ENCODE measurements at regions not wholly inside any gene's neighbourhood (a gene's known extent, or its start where the extent isn't known, plus 50 kb on each side); places are given as distances from the start of the nearest gene placed in this dataset.

- Histone ChIP-seq H3K27me3 (ENCODE audit: insufficient read depth, poor library complexity, severe bottlenecking) (no peaks in the 10 kb centered on the region), H3K36me3 (ENCODE audit: low read depth) (no peaks in the 10 kb centered on the region), H3K4me3 (ENCODE audit: severe bottlenecking) (no peak overlapping the region), H3K4me1 (ENCODE audit: insufficient read depth, poor library complexity, severe bottlenecking) (peaks cover 23% of the 10 kb centered on the region), H3K27ac (ENCODE audit: poor library complexity, severe bottlenecking) (no peak overlapping the region), H3K9me3 (ENCODE audit: severe bottlenecking) (no peaks in the 10 kb centered on the region)
- TF ChIP-seq CTCF (IDR thresholded peaks at IDR 0.05; ENCODE audit: poor library complexity, severe bottlenecking): no peak
- ATAC-seq (ENCODE audit: low read depth): no peak
- no peak for DNase-seq (ENCODE audit: low spot score)
Measured at GRCh38 chr6:14739827-14740226, 506.0 kb upstream of the JARID2 start.

GRCh38 chr6:14742171-14742570 lies 503.7 kb upstream of the JARID2 start:
- ATAC-seq (ENCODE audit: low read depth) (no peak), DNase-seq (ENCODE audit: low spot score) (no peak)
- no peaks in the 10 kb centered on the region for H3K27me3 ChIP-seq (ENCODE audit: insufficient read depth, poor library complexity, severe bottlenecking)
- H3K27ac ChIP-seq (ENCODE audit: poor library complexity, severe bottlenecking): peak overlapping the region; percentile 100
- no peak overlapping the region for H3K4me3 ChIP-seq (ENCODE audit: severe bottlenecking)
- H3K9me3 ChIP-seq (ENCODE audit: severe bottlenecking): no peaks in the 10 kb centered on the region
- H3K36me3 ChIP-seq (ENCODE audit: low read depth): no peaks in the 10 kb centered on the region
- H3K4me1 ChIP-seq (ENCODE audit: insufficient read depth, poor library complexity, severe bottlenecking): peaks cover 23% of the 10 kb centered on the region
- TF ChIP-seq CTCF (IDR thresholded peaks at IDR 0.05; ENCODE audit: poor library complexity, severe bottlenecking): no peak

- Histone ChIP-seq H3K4me3 (ENCODE audit: severe bottlenecking) (no peak overlapping the region), H3K4me1 (ENCODE audit: insufficient read depth, poor library complexity, severe bottlenecking) (peaks cover 23% of the 10 kb centered on the region), H3K36me3 (ENCODE audit: low read depth) (no peaks in the 10 kb centered on the region), H3K27me3 (ENCODE audit: insufficient read depth, poor library complexity, severe bottlenecking) (no peaks in the 10 kb centered on the region), H3K9me3 (ENCODE audit: severe bottlenecking) (no peaks in the 10 kb centered on the region), H3K27ac (ENCODE audit: poor library complexity, severe bottlenecking) (peak overlapping the region; percentile 100)
- DNase-seq (ENCODE audit: low spot score) (no peak), ATAC-seq (ENCODE audit: low read depth) (no peak)
- TF ChIP-seq CTCF (IDR thresholded peaks at IDR 0.05; ENCODE audit: poor library complexity, severe bottlenecking): no peak
Measured at GRCh38 chr6:14742680-14743079, 503.2 kb upstream of the JARID2 start.

GRCh38 chr6:14743144-14743473 lies 502.8 kb upstream of the JARID2 start:
- Histone ChIP-seq H3K4me3 (ENCODE audit: severe bottlenecking) (no peak overlapping the region), H3K27me3 (ENCODE audit: insufficient read depth, poor library complexity, severe bottlenecking) (no peaks in the 10 kb centered on the region), H3K9me3 (ENCODE audit: severe bottlenecking) (no peaks in the 10 kb centered on the region), H3K27ac (ENCODE audit: poor library complexity, severe bottlenecking) (peak overlapping the region; percentile 100), H3K4me1 (ENCODE audit: insufficient read depth, poor library complexity, severe bottlenecking) (peaks cover 23% of the 10 kb centered on the region), H3K36me3 (ENCODE audit: low read depth) (no peaks in the 10 kb centered on the region)
- TF ChIP-seq CTCF (IDR thresholded peaks at IDR 0.05; ENCODE audit: poor library complexity, severe bottlenecking): no peak
- no peak for ATAC-seq (ENCODE audit: low read depth)
- no peak for DNase-seq (ENCODE audit: low spot score)

- DNase-seq (ENCODE audit: low spot score) (peak; percentile 91), ATAC-seq (ENCODE audit: low read depth) (peak; percentile 93)
- Histone ChIP-seq H3K27ac (ENCODE audit: poor library complexity, severe bottlenecking) (peak overlapping the region; percentile 100), H3K4me1 (ENCODE audit: insufficient read depth, poor library complexity, severe bottlenecking) (peaks cover 23% of the 10 kb centered on the region), H3K4me3 (ENCODE audit: severe bottlenecking) (no peak overlapping the region), H3K36me3 (ENCODE audit: low read depth) (no peaks in the 10 kb centered on the region), H3K27me3 (ENCODE audit: insufficient read depth, poor library complexity, severe bottlenecking) (no peaks in the 10 kb centered on the region), H3K9me3 (ENCODE audit: severe bottlenecking) (no peaks in the 10 kb centered on the region)
- no peak for TF ChIP-seq CTCF (IDR thresholded peaks at IDR 0.05; ENCODE audit: poor library complexity, severe bottlenecking)
Measured at GRCh38 chr6:14743474-14744211, 502.2 kb upstream of the JARID2 start.
